GM13977 (cell line): ENCODE measurements at regions not wholly inside any gene's neighbourhood (a gene's known extent, or its start where the extent isn't known, plus 50 kb on each side); places are given as distances from the start of the nearest gene placed in this dataset.

Experiments used
- DNase-seq: peaks from one replicate; pipeline ENCODE4 v3.0.0; 2012; ENCODE audit warnings: low spot score
- in situ Hi-C: fragments of 300-500 bp; cut with MboI; formaldehyde crosslinking; loops from one replicate; pipeline ENCODE4 v1.12.0; 2022; ENCODE audit warnings: low sequenced_read_pairs, low pct_unique_long_range_greater_than_20kb, mixed read lengths, inconsistent platforms; ENCODE audit not compliant: unreplicated experiment
- TF ChIP-seq, protein P1 (sequence below): IDR thresholded peaks from 2 replicates; pipeline ENCODE4 v1.5.1; 2012; ENCODE audit warnings: mild to moderate bottlenecking, control low read depth; ENCODE audit not compliant: insufficient read depth; ENCODE audit errors: extremely low read depth, missing control alignments

DNA sequence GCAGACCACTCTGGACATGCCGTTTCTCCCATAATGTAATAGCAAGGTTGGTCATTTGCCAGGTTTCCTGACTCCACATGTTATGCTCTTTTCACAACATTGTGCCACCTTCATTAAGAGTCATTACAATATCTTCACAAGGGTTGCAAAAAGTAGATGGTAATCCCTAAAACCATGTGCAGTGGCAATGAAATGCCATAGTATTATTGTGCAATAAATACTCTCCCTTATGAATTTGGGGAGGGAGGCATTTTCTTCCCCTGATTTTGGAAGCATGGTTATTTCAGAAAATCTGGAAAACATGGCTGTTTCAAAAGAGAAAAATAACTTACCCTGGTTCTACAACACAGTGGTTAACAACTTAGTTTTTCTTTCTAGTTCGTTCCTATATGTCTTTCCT is 75.1 kb downstream of the BLTP1 start:
- DNase-seq = no peak
- TF ChIP-seq, protein P1, sequence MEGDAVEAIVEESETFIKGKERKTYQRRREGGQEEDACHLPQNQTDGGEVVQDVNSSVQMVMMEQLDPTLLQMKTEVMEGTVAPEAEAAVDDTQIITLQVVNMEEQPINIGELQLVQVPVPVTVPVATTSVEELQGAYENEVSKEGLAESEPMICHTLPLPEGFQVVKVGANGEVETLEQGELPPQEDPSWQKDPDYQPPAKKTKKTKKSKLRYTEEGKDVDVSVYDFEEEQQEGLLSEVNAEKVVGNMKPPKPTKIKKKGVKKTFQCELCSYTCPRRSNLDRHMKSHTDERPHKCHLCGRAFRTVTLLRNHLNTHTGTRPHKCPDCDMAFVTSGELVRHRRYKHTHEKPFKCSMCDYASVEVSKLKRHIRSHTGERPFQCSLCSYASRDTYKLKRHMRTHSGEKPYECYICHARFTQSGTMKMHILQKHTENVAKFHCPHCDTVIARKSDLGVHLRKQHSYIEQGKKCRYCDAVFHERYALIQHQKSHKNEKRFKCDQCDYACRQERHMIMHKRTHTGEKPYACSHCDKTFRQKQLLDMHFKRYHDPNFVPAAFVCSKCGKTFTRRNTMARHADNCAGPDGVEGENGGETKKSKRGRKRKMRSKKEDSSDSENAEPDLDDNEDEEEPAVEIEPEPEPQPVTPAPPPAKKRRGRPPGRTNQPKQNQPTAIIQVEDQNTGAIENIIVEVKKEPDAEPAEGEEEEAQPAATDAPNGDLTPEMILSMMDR = no peak
- in situ Hi-C loops = no loop called here

DNA sequence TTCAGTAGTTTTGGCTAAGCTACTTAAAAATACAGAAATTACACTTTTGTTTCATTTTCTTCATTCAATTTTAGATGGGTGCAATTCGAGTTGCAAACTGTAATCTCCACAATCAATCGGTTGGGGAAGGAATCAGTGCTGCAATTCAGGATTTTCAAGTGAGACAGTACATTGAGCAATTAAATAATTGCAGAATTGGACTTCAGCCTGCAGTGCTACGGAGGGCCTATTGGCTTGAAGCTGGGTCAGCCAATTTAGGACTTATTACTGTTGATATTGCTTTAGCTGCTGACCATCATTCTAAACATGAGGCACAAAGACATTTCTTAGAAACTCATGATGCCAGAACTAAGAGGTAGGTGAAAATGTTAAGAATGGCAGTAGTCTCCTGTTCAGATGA is 77.7 kb downstream of the BLTP1 start:
- DNase-seq = no peak
- TF ChIP-seq, protein P1 = no peak
- in situ Hi-C loops = no loop called here

DNA sequence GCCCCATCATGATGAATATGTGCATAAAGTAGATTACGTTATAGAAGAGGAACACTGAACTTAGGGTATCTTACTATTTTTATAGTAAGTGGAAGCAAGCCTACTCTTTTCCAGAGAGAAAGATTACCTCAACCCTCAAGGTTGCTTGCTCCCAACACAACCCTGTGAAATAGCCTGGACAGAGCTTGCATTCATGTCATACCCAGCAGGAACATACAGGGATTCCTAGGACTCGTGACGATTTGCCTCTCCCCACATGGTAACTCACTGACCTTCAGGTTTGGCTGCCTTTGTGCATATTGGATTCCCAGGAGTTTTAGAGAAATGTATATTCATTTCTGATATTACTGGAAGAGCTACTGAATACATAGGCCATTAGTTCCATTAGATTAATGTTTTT is 80.5 kb downstream of the BLTP1 start:
- in situ Hi-C loops = no loop called here
- no peak for DNase-seq
- TF ChIP-seq, protein P1 = no peak

DNA sequence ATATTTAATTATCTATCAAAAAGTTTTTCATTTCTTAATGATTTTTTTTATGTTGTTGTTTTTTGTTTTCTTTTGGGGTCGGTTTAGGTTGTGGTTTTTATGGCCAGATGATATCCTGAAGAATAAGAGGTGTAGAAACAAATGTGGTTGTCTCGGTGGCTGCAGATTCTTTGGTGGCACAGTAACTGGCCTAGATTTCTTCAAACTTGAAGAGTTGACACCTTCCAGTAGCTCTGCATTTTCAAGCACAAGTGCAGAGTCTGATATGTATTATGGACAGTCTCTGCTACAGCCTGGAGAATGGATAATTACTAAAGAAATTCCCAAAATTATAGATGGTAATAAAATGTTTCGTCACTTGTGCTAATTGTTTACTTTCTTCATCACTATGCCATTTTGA is 82.6 kb downstream of the BLTP1 start:
- in situ Hi-C loops = no loop called here
- DNase-seq = no peak
- TF ChIP-seq, protein P1 = no peak

DNA sequence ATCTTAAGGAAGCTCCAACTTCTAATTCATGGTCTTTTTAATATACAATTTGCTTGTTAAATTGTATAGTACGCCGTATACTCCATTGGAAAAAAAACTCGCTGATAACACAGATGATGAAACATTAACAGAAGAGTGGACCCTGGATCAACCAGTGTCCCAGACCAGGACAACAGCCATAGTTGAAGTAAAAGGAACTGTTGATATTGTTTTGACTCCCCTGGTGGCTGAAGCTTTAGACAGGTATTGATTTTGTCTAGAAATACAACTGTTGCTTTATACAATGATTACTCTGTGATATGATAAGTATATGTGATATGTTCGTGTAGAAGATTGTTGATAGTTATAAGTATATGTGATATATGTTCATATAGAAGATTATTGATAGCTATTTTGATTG is 91.7 kb downstream of the BLTP1 start:
- DNase-seq = no peak
- in situ Hi-C loops = no loop called here
- TF ChIP-seq, protein P1 = no peak

DNA sequence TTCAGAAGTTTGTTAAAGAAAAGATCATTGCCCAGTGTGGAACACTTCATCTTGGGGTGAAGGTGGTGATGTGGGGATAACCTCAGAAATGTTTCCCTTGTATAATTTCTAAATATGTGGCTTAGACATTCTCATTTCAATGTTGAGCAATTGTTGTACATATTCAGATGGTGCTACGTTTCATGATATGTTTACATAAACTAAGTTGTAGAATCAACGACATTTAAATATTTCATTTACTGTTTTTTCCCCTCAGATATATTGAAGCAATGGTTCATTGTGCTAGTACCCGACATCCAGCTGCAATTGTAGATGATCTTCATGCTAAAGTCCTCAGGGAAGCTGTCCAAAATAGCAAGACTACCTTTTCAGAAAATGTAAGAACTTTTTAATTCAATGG is 92.6 kb downstream of the BLTP1 start:
- in situ Hi-C loops = no loop called here
- TF ChIP-seq, protein P1 = no peak
- DNase-seq = no peak

DNA sequence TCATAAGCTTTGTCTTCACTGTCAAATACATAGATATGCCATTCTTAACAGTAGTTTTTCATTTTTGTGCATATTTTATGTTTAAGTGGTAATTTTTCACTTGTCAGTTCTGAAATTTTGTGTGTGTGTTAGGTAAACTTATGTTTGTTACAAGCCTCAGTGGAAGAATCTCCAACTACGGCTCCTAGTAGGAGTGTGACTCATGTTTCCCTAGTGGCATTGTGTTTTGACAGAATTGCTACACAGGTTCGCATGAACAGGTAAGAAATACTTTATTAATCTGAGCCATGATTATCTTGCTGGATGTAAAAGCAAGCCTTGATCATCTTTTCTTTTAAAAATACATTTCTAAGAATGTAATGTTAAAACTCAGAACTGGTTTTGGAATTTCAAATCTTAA is 94.4 kb downstream of the BLTP1 start:
- DNase-seq = no peak
- TF ChIP-seq, protein P1 = no peak
- in situ Hi-C loops = no loop called here
